ENCODE measurements at regions not wholly inside any gene's neighbourhood (a gene's known extent, or its start where the extent isn't known, plus 50 kb on each side); places are given as distances from the start of the nearest gene placed in this dataset.

- no peak for TF ChIP-seq ELF4 (CRISPR knock-in tag; IDR thresholded peaks at IDR 0.05)
- TF ChIP-seq PREB (CRISPR knock-in tag; IDR thresholded peaks at IDR 0.05), result no peak
- TF ChIP-seq SPI1 (IDR thresholded peaks at IDR 0.05; ENCODE audit: borderline replicate concordance, low read depth, low read length), result no peak
- no peak for TF ChIP-seq CREB1 (IDR thresholded peaks at IDR 0.05)
- no peak for TF ChIP-seq CREB1 (CRISPR knock-in tag; IDR thresholded peaks at IDR 0.05)
Observed at GRCh38 chr5:122534829-122535228, 222.8 kb downstream of the SNCAIP start.
